GM23338 (cell line): ENCODE measurements at regions not wholly inside any gene's neighbourhood (a gene's known extent, or its start where the extent isn't known, plus 50 kb on each side); places are given as distances from the start of the nearest gene placed in this dataset.

Experiments
- ATAC-seq: fragments of 200-7000 bp; cut with Tn5 transposase; 3 replicates; pipeline ENCODE4 v1.9.1; 2020
- DNase-seq: peaks from one replicate; pipeline ENCODE4 v3.0.0-alpha.2; 2015; ENCODE audit warnings: low spot score
- H2AFZ ChIP-seq: fragments of 200-600 bp; sonication (generic); 2 replicates; pipeline ENCODE4 v1.8.0; 2016; ENCODE audit warnings: antibody characterized with exemption, mild to moderate bottlenecking, moderate library complexity
- H3F3A ChIP-seq: fragments of 200-600 bp; sonication (generic); replicated peaks from 2 replicates; pipeline ENCODE4 v1.8.0; 2017; ENCODE audit warnings: antibody characterized with exemption, mixed run types, low read depth
- H3K27ac ChIP-seq: fragments of 200-600 bp; sonication (generic); 2 replicates; pipeline ENCODE4 v1.6.1; 2016; ENCODE audit warnings: low read depth
- H3K27me3 ChIP-seq: fragments of 200-600 bp; sonication (generic); 2 replicates; pipeline ENCODE4 v1.8.0; 2016; ENCODE audit warnings: mild to moderate bottlenecking, mixed run types, moderate library complexity; ENCODE audit not compliant: insufficient read depth
- H3K36me3 ChIP-seq: fragments of 200-600 bp; sonication (generic); 2 replicates; pipeline ENCODE4 v1.8.0; 2016; ENCODE audit warnings: mild to moderate bottlenecking; ENCODE audit not compliant: insufficient read depth
- H3K4me1 ChIP-seq: fragments of 200-600 bp; sonication (generic); 2 replicates; pipeline ENCODE4 v1.8.0; 2016; ENCODE audit warnings: mild to moderate bottlenecking, moderate library complexity; ENCODE audit not compliant: insufficient read depth
- H3K4me2 ChIP-seq: fragments of 200-600 bp; sonication (generic); 2 replicates; pipeline ENCODE4 v1.7.1; 2017; ENCODE audit warnings: mixed run types
- H3K4me3 ChIP-seq: fragments of 200-600 bp; sonication (generic); 2 replicates; pipeline ENCODE4 v1.6.1; 2016; ENCODE audit warnings: mixed run types
- H3K79me2 ChIP-seq: fragments of 200-600 bp; sonication (generic); replicated peaks from 2 replicates; pipeline ENCODE4 v1.8.0; 2017; ENCODE audit warnings: mild to moderate bottlenecking; ENCODE audit not compliant: insufficient read depth
- H3K9me2 ChIP-seq: fragments of 200-600 bp; sonication (generic); 2 replicates; pipeline ENCODE4 v1.8.0; 2017; ENCODE audit not compliant: insufficient read depth
- H4K20me1 ChIP-seq: fragments of 200-600 bp; sonication (generic); replicated peaks from 2 replicates; pipeline ENCODE4 v1.8.0; 2017; ENCODE audit warnings: mild to moderate bottlenecking; ENCODE audit not compliant: insufficient read depth
- H3K27ac Mint-ChIP-seq: 2 replicates; pipeline ENCODE4 v1.8.0; 2020; ENCODE audit warnings: inconsistent platforms, mild to moderate bottlenecking, moderate library complexity, mixed read lengths
- H3K27me3 Mint-ChIP-seq: 3 replicates; pipeline ENCODE4 v1.8.0; 2022; ENCODE audit warnings: low read depth, mild to moderate bottlenecking, moderate library complexity, mixed read lengths, inconsistent platforms; ENCODE audit not compliant: insufficient read depth, poor library complexity
- H3K36me3 Mint-ChIP-seq: 3 replicates; pipeline ENCODE4 v1.8.0; 2021; ENCODE audit warnings: low read depth, mild to moderate bottlenecking, inconsistent platforms, moderate library complexity, mixed read lengths
- H3K4me1 Mint-ChIP-seq: 3 replicates; pipeline ENCODE4 v1.8.0; 2020; ENCODE audit warnings: mild to moderate bottlenecking, inconsistent platforms, mixed read lengths
- H3K4me3 Mint-ChIP-seq: 3 replicates; pipeline ENCODE4 v1.8.0; 2021; ENCODE audit warnings: moderate library complexity, mild to moderate bottlenecking, inconsistent platforms, mixed read lengths
- H3K9me3 Mint-ChIP-seq: 3 replicates; pipeline ENCODE4 v1.8.0; 2020; ENCODE audit warnings: moderate library complexity, mild to moderate bottlenecking, inconsistent platforms, mixed read lengths
- CREB1 ChIP-seq: fragments of 250-450 bp; sonication (Bioruptor Pico); IDR thresholded peaks from 2 replicates; pipeline ENCODE4 v1.5.0; 2020; ENCODE audit warnings: low read depth, mild to moderate bottlenecking, moderate library complexity
- CTCF ChIP-seq, 2 experiments: fragments of 200-600 bp in 1 of 2; sonication (generic) in 1 of 2; conservative IDR thresholded peaks; 2 replicates each; pipeline versions ENCODE4 v1.5.1 to v1.6.1; 2016 to 2017; ENCODE audit warnings: antibody characterized with exemption in 2 of 2, low read depth in 2 of 2, mild to moderate bottlenecking in 2 of 2, moderate library complexity in 1 of 2
- ETS1 ChIP-seq: IDR thresholded peaks from 2 replicates; pipeline ENCODE4 v1.6.1; 2016; ENCODE audit warnings: antibody characterized with exemption
- JUNB ChIP-seq: IDR thresholded peaks from one replicate; pipeline ENCODE4 v1.6.1; 2016; ENCODE audit warnings: antibody characterized with exemption; ENCODE audit not compliant: unreplicated experiment
- NANOG ChIP-seq: IDR thresholded peaks from 2 replicates; pipeline ENCODE4 v1.6.1; 2016; ENCODE audit warnings: antibody characterized with exemption, borderline replicate concordance
- POLR2AphosphoS5 ChIP-seq: IDR thresholded peaks from 2 replicates; pipeline ENCODE4 v1.6.1; 2016; ENCODE audit warnings: antibody characterized with exemption, low read depth
- REST ChIP-seq: IDR thresholded peaks from one replicate; pipeline ENCODE4 v1.6.1; 2018; ENCODE audit warnings: antibody characterized with exemption; ENCODE audit not compliant: unreplicated experiment
- STAT1 ChIP-seq: IDR thresholded peaks from one replicate; pipeline ENCODE4 v1.6.1; 2016; ENCODE audit warnings: antibody characterized with exemption; ENCODE audit not compliant: unreplicated experiment
- ZNF114 ChIP-seq: fragments of 250-450 bp; sonication (Bioruptor Pico); IDR thresholded peaks from 2 replicates; pipeline ENCODE4 v1.5.0; 2020; ENCODE audit warnings: mild to moderate bottlenecking, moderate library complexity
- ZNF462 ChIP-seq: fragments of 250-450 bp; sonication (Bioruptor Pico); IDR thresholded peaks from 2 replicates; pipeline ENCODE4 v1.5.0; 2020; ENCODE audit warnings: mild to moderate bottlenecking, moderate library complexity

GRCh38 chr10:53536322-53536721 lies 763.7 kb upstream of the MBL2 start (continued):
- TF ChIP-seq REST, result no peak
- TF ChIP-seq STAT1, result no peak
- TF ChIP-seq JUNB, result no peak
- no peak for TF ChIP-seq NANOG
- TF ChIP-seq ETS1, result no peak
- no peak for TF ChIP-seq CREB1 (CRISPR knock-in tag)
- no peak for TF ChIP-seq CTCF (conservative IDR thresholded peaks at IDR 0.05; ENCODE audit: low read depth in 2 of 2)

- Histone ChIP-seq H3K4me3 (no peak overlapping the region), H3K27ac (no peak overlapping the region), H3K79me2 (no peaks in the 10 kb centered on the region), H3F3A (no peaks in the 10 kb centered on the region), H3K9me2 (no peaks in the 10 kb centered on the region), H4K20me1 (no peaks in the 10 kb centered on the region), H2AFZ (no peak overlapping the region), H3K4me1 (peaks cover under 1% of the 10 kb centered on the region; the same call in 1 of the 2 replicates), H3K27me3 (no peaks in the 10 kb centered on the region), H3K4me2 (no peak overlapping the region), H3K36me3 (no peaks in the 10 kb centered on the region)
- peaks cover 2% of the 10 kb centered on the region; the same call in 1 of the 3 replicates for H3K9me3 Mint-ChIP-seq
- no peaks in the 10 kb centered on the region; the same call in 2 of the 3 replicates for H3K4me1 Mint-ChIP-seq
- no peaks in the 10 kb centered on the region for H3K27me3 Mint-ChIP-seq
- no peak for DNase-seq
- H3K27ac Mint-ChIP-seq, result no peak overlapping the region
- peaks cover 6% of the 10 kb centered on the region for H3K36me3 Mint-ChIP-seq
- H3K4me3 Mint-ChIP-seq, result no peak overlapping the region
- ATAC-seq, result no peak
- TF ChIP-seq CREB1 (CRISPR knock-in tag), result no peak
- no peak for TF ChIP-seq POLR2AphosphoS5
- TF ChIP-seq NANOG, result no peak
- TF ChIP-seq ZNF114 (CRISPR knock-in tag), result no peak
- TF ChIP-seq ZNF462 (CRISPR knock-in tag), result no peak
- no peak for TF ChIP-seq ETS1
- no peak for TF ChIP-seq JUNB
These were observed 761.8 kb upstream of the MBL2 start for GRCh38 chr10:53534428-53534827.
